Transverse colon (tissue), 4 donors: ENCODE measurements at regions not wholly inside any gene's neighbourhood (a gene's known extent, or its start where the extent isn't known, plus 50 kb on each side); places are given as distances from the start of the nearest gene placed in this dataset.

Experiments used
- DNase-seq: peaks from one replicate; pipeline ENCODE4 v3.0.0-alpha.2; 2019
- H3K27ac ChIP-seq, 4 donors: fragments of 200-600 bp; sonication (generic); 2 replicates each; pipeline ENCODE4 v1.5.1; 2016 to 2018; ENCODE audit warnings: inconsistent platforms in 4 of 4
- H3K27me3 ChIP-seq: fragments of 200-600 bp; sonication (generic); 2 replicates; pipeline ENCODE4 v1.5.1; 2017; ENCODE audit warnings: inconsistent platforms
- H3K36me3 ChIP-seq, 4 donors: fragments of 200-600 bp; sonication (generic); 2 replicates each; pipeline ENCODE4 v1.5.1; 2017 to 2019; ENCODE audit warnings: inconsistent platforms in 4 of 4
- H3K4me1 ChIP-seq, 4 donors: fragments of 200-600 bp; sonication (generic); 2 replicates each; pipeline ENCODE4 v1.5.1; 2017 to 2020; ENCODE audit warnings: inconsistent platforms in 4 of 4
- H3K4me3 ChIP-seq, 4 donors: fragments of 200-600 bp; sonication (generic); 1 replicate in 1 of 4; 2 replicates in 3 of 4; pipeline versions ENCODE4 v1.5.1 to v1.6.1; 2017 to 2019; ENCODE audit warnings: inconsistent platforms in 4 of 4
- H3K9me3 ChIP-seq, 2 donors: fragments of 200-600 bp; sonication (generic); 2 replicates each; pipeline ENCODE4 v1.5.1; 2017 to 2019; ENCODE audit warnings: inconsistent platforms in 2 of 2
- CTCF ChIP-seq, 5 experiments: fragments of 200-600 bp in 3 of 5; fragments of 450-650 bp in 2 of 5; sonication (generic) in 3 of 5; IDR thresholded peaks; 1 replicate in 2 of 5; 2 replicates in 3 of 5; pipeline ENCODE4 v1.5.1; 2016 to 2017; ENCODE audit warnings: antibody characterized with exemption in 5 of 5, inconsistent platforms in 3 of 5, mild to moderate bottlenecking in 2 of 5, moderate library complexity in 1 of 5
- EP300 ChIP-seq: sonication (generic); formaldehyde crosslinking; IDR thresholded peaks from one replicate; pipeline ENCODE4 v1.6.1; 2017; ENCODE audit warnings: antibody characterized with exemption, low read depth
- POLR2A ChIP-seq: fragments of 450-650 bp; IDR thresholded peaks from one replicate; pipeline ENCODE4 v1.6.1; 2016; ENCODE audit warnings: antibody characterized with exemption, mild to moderate bottlenecking, moderate library complexity
- POLR2AphosphoS5 ChIP-seq, 3 donors: sonication (generic); formaldehyde crosslinking; IDR thresholded peaks; one replicate each; pipeline ENCODE4 v1.6.1; 2016; ENCODE audit warnings: antibody characterized with exemption in 3 of 3
- WGBS, 2 donors: methylation state at CpG; one replicate each; pipeline ENCODE4 v1.1.5; 2018; ENCODE audit warnings: low coverage in 1 of 2; 5-methylcytosine and 5-hydroxymethylcytosine counted together
- in situ Hi-C, 4 donors: fragments of 200-750 bp; cut with MboI; loops; one replicate each; pipeline versions ENCODE4 v1.15.0 to v1.15.1; 2017; ENCODE audit warnings: low sequenced_read_pairs in 3 of 4, low pct_ligation_motif_present in 1 of 4, low pct_unique_long_range_greater_than_20kb in 1 of 4
- intact Hi-C: fragments of 100-400 bp; cut with DNase I; formaldehyde crosslinking; loops from one replicate; pipeline ENCODE4 v1.15.1; 2023; ENCODE audit warnings: low total_unique reads

- DNase-seq = no peak
- TF ChIP-seq CTCF (IDR thresholded peaks at IDR 0.05) (no peak), EP300 (no peak), POLR2AphosphoS5 (IDR thresholded peaks at IDR 0.05) (no peak), POLR2A (no peak)
- Histone ChIP-seq H3K36me3 (no peaks in the 10 kb centered on the region), H3K4me3 (no peak overlapping the region), H3K4me1 (no peaks in the 10 kb centered on the region), H3K27me3 (no peaks in the 10 kb centered on the region), H3K27ac (no peak overlapping the region), H3K9me3 (no peaks in the 10 kb centered on the region)
- intact Hi-C loops = loop anchor here (5.0 kb wide), 1 partner anchor 105 kb away; no protein-coding TSS in a partner anchor
- in situ Hi-C loops = loop anchor here in 1 of 4 donors (10.0 kb wide), 1 partner anchor 118 kb away; no protein-coding TSS in a partner anchor
Measured at GRCh38 chr1:21352586-21352985, 62.3 kb upstream of the ECE1 start.

GRCh38 chr1:21351901-21352300 is 61.6 kb upstream of the ECE1 start:
- H3K4me3 ChIP-seq = no peak overlapping the region
- H3K9me3 ChIP-seq = no peaks in the 10 kb centered on the region
- H3K4me1 ChIP-seq = no peaks in the 10 kb centered on the region
- in situ Hi-C loops (loop anchor here in 1 of 4 donors (10.0 kb wide), 1 partner anchor 117 kb away; no protein-coding TSS in a partner anchor), intact Hi-C loops (loop anchor here (5.0 kb wide), 1 partner anchor 105 kb away; no protein-coding TSS in a partner anchor)
- H3K27ac ChIP-seq = no peak overlapping the region
- TF ChIP-seq CTCF (IDR thresholded peaks at IDR 0.05) = no peak
- TF ChIP-seq EP300 = no peak
- no peak for TF ChIP-seq POLR2A
- TF ChIP-seq POLR2AphosphoS5 (IDR thresholded peaks at IDR 0.05) = no peak
- no peak for DNase-seq
- 59 to 63% methylated on average over 6 of the region's 6 CpGs for WGBS, 2 donors
- H3K36me3 ChIP-seq = no peaks in the 10 kb centered on the region
- no peaks in the 10 kb centered on the region for H3K27me3 ChIP-seq

GRCh38 chr1:21350202-21350885 is 60.1 kb upstream of the ECE1 start:
- intact Hi-C loops (loop anchor here (5.0 kb wide), 1 partner anchor 103 kb away; no protein-coding TSS in a partner anchor), in situ Hi-C loops (loop anchor here in 1 of 4 donors (10.0 kb wide), 1 partner anchor 116 kb away; no protein-coding TSS in a partner anchor)
- no peak overlapping the region for H3K4me3 ChIP-seq
- H3K4me1 ChIP-seq = peaks cover 0 to 7% (median 3%) of the 10 kb centered on the region in 4 donors
- WGBS, 2 donors = 84 to 93% methylated on average over 3 to 11 of the region's 11 CpGs
- H3K9me3 ChIP-seq = no peaks in the 10 kb centered on the region
- no peak overlapping the region for H3K27ac ChIP-seq
- TF ChIP-seq POLR2AphosphoS5 (IDR thresholded peaks at IDR 0.05) (no peak), POLR2A (no peak), EP300 (no peak), CTCF (IDR thresholded peaks at IDR 0.05) (no peak)
- H3K36me3 ChIP-seq = no peaks in the 10 kb centered on the region
- DNase-seq = no peak
- no peaks in the 10 kb centered on the region for H3K27me3 ChIP-seq

GRCh38 chr1:21349693-21350092 is 59.4 kb upstream of the ECE1 start:
- in situ Hi-C loops = loop anchor here in 1 of 4 donors (10.0 kb wide), 1 partner anchor 115 kb away; no protein-coding TSS in a partner anchor
- DNase-seq = no peak
- Histone ChIP-seq H3K4me3 (no peak overlapping the region), H3K27me3 (no peaks in the 10 kb centered on the region), H3K4me1 (peaks cover 0 to 7% (median 3%) of the 10 kb centered on the region in 4 donors), H3K36me3 (no peaks in the 10 kb centered on the region), H3K9me3 (no peaks in the 10 kb centered on the region), H3K27ac (no peak overlapping the region)
- TF ChIP-seq POLR2A = no peak
- TF ChIP-seq POLR2AphosphoS5 (IDR thresholded peaks at IDR 0.05) = no peak
- TF ChIP-seq CTCF (IDR thresholded peaks at IDR 0.05) = no peak
- no peak for TF ChIP-seq EP300
- intact Hi-C loops = loop anchor here (5.0 kb wide), 2 partner anchors 92 to 102 kb away; no protein-coding TSS in a partner anchor
- WGBS, 2 donors = 80 to 83% methylated on average over 1 to 3 of the region's 3 CpGs
